Mesenchymal stem cell (in vitro differentiated cells and primary cell): ENCODE measurements at regions not wholly inside any gene's neighbourhood (a gene's known extent, or its start where the extent isn't known, plus 50 kb on each side); places are given as distances from the start of the nearest gene placed in this dataset.

ENCODE experiments used
- DNase-seq: peaks from one replicate; pipeline ENCODE4 v3.0.0-alpha.2; 2013
- H2AFZ ChIP-seq: one replicate; pipeline ENCODE4 v1.6.1; 2013; ENCODE audit warnings: low read depth, mild to moderate bottlenecking, control low read depth, inconsistent platforms, low read length, moderate library complexity
- H2AK5ac ChIP-seq: 2 replicates; pipeline ENCODE4 v1.6.1; 2013; ENCODE audit warnings: low read length, moderate library complexity, mild to moderate bottlenecking, inconsistent platforms; ENCODE audit not compliant: severe bottlenecking
- H2BK120ac ChIP-seq: one replicate; pipeline ENCODE4 v1.6.1; 2013; ENCODE audit warnings: low read depth, mild to moderate bottlenecking, inconsistent platforms, low read length, moderate library complexity
- H2BK12ac ChIP-seq, 2 experiments: one replicate each; pipeline ENCODE4 v1.6.1; 2013; ENCODE audit warnings: inconsistent platforms in 2 of 2, low read length in 2 of 2, mild to moderate bottlenecking in 2 of 2, moderate library complexity in 2 of 2, control low read depth in 1 of 2
- H2BK15ac ChIP-seq: one replicate; pipeline ENCODE4 v1.6.1; 2013; ENCODE audit warnings: mild to moderate bottlenecking, low read depth, inconsistent platforms; ENCODE audit not compliant: poor library complexity, severe bottlenecking
- H2BK5ac ChIP-seq: 2 replicates; pipeline ENCODE4 v1.6.1; 2013; ENCODE audit warnings: low read depth, mild to moderate bottlenecking, low read length, control low read depth, inconsistent platforms; ENCODE audit not compliant: poor library complexity, severe bottlenecking
- H3K14ac ChIP-seq, 2 experiments: one replicate each; pipeline ENCODE4 v1.6.1; 2013; ENCODE audit warnings: inconsistent platforms in 2 of 2, low read length in 2 of 2, control low read depth in 1 of 2, mild to moderate bottlenecking in 1 of 2, moderate library complexity in 1 of 2
- H3K18ac ChIP-seq, 2 experiments: one replicate each; pipeline ENCODE4 v1.6.1; 2013; ENCODE audit warnings: inconsistent platforms in 2 of 2, low read length in 2 of 2, control low read depth in 1 of 2, low read depth in 1 of 2, mild to moderate bottlenecking in 1 of 2
- H3K23ac ChIP-seq, 2 experiments: one replicate each; pipeline ENCODE4 v1.6.1; 2013; ENCODE audit warnings: inconsistent platforms in 2 of 2, low read length in 2 of 2, mild to moderate bottlenecking in 2 of 2, moderate library complexity in 2 of 2, control low read depth in 1 of 2
- H3K27ac ChIP-seq: 2 replicates; pipeline ENCODE4 v1.5.1; 2013; ENCODE audit warnings: mild to moderate bottlenecking, moderate library complexity, low read length, control low read depth, inconsistent platforms; ENCODE audit not compliant: poor library complexity, severe bottlenecking
- H3K27me3 ChIP-seq, 2 experiments: 2 replicates each; pipeline versions ENCODE4 v1.6.1 to v1.7.0; 2013; ENCODE audit warnings: low read length in 2 of 2, mild to moderate bottlenecking in 2 of 2, moderate library complexity in 2 of 2, control low read depth in 1 of 2, inconsistent platforms in 1 of 2; ENCODE audit not compliant: control insufficient read depth in 1 of 2, insufficient read depth in 1 of 2
- H3K36me3 ChIP-seq, 2 experiments: 2 replicates each; pipeline versions ENCODE4 v1.6.1 to v1.7.0; 2013; ENCODE audit warnings: low read length in 2 of 2, control low read depth in 1 of 2, inconsistent platforms in 1 of 2, low read depth in 1 of 2, mild to moderate bottlenecking in 1 of 2; ENCODE audit not compliant: insufficient read depth in 2 of 2, control insufficient read depth in 1 of 2
- H3K4ac ChIP-seq, 2 experiments: one replicate each; pipeline ENCODE4 v1.6.1; 2013; ENCODE audit warnings: inconsistent platforms in 2 of 2, low read length in 2 of 2, mild to moderate bottlenecking in 2 of 2, moderate library complexity in 2 of 2, control low read depth in 1 of 2, low read depth in 1 of 2
- H3K4me1 ChIP-seq: 2 replicates; pipeline ENCODE4 v1.6.1; 2013; ENCODE audit warnings: low read depth, low read length, control low read depth; ENCODE audit not compliant: control insufficient read depth, insufficient read depth
- H3K4me2 ChIP-seq: 2 replicates; pipeline ENCODE4 v1.6.1; 2013; ENCODE audit warnings: low read length, mild to moderate bottlenecking, inconsistent platforms; ENCODE audit not compliant: poor library complexity, severe bottlenecking
- H3K4me3 ChIP-seq, 2 experiments: 2 replicates each; pipeline versions ENCODE4 v1.5.1 to v1.7.0; 2013; ENCODE audit warnings: low read length in 2 of 2, mild to moderate bottlenecking in 2 of 2, control low read depth in 1 of 2, low read depth in 1 of 2; ENCODE audit not compliant: insufficient read depth in 1 of 2
- H3K79me1 ChIP-seq: replicated peaks from 2 replicates; pipeline ENCODE4 v1.6.1; 2013; ENCODE audit warnings: mild to moderate bottlenecking, control low read depth, low read length, inconsistent platforms; ENCODE audit not compliant: poor library complexity, severe bottlenecking
- H3K9ac ChIP-seq: 2 replicates; pipeline ENCODE4 v1.7.0; 2013; ENCODE audit warnings: mild to moderate bottlenecking, low read length, moderate library complexity
- H3K9me3 ChIP-seq: 2 replicates; pipeline ENCODE4 v1.7.0; 2013; ENCODE audit warnings: mild to moderate bottlenecking, low read length; ENCODE audit not compliant: control insufficient read depth
- H4K8ac ChIP-seq: one replicate; pipeline ENCODE4 v1.6.1; 2013; ENCODE audit warnings: inconsistent platforms, mild to moderate bottlenecking, low read length, moderate library complexity
- H4K91ac ChIP-seq: one replicate; pipeline ENCODE4 v1.6.1; 2013; ENCODE audit warnings: mild to moderate bottlenecking, low read length, inconsistent platforms
- WGBS: methylation state at CpG from one replicate; pipeline ENCODE4 v1.1.7; 2013; ENCODE audit warnings: mixed read lengths; 5-methylcytosine and 5-hydroxymethylcytosine counted together

DNA sequence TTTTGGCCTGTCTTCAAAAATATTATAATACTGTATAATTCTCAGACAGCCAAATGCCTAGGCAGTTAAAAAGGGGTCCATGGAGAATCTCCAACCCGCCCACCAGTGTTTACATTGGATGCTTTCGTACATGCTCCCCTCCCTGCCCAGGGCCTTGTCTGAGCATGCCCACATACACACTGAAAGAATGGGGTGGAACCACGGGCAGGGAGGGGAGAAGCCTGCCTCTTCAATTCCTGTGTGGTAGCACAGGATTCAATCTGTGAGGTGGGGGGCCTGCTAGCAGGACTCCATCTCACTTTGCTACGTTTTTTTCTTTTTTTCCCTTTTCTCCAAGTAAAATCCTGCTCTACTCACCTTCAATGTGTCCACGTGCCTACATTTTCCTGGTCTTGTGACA is 314.7 kb upstream of the GRAMD2B start:
- Histone ChIP-seq H3K14ac (no peak overlapping the region), H2BK5ac (no peak overlapping the region), H2AK5ac (no peak overlapping the region), H3K27me3 (no peaks in the 10 kb centered on the region), H3K79me1 (no peaks in the 10 kb centered on the region), H2BK120ac (no peak overlapping the region), H3K18ac (no peak overlapping the region), H2AFZ (no peak overlapping the region), H3K4me1 (peaks cover 2% of the 10 kb centered on the region), H2BK12ac (no peak overlapping the region), H3K4me2 (no peak overlapping the region), H3K36me3 (no peaks in the 10 kb centered on the region), H3K4me3 (no peak overlapping the region), H3K9me3 (no peaks in the 10 kb centered on the region), H3K23ac (no peak overlapping the region), H3K4ac (no peak overlapping the region), H3K9ac (no peak overlapping the region), H4K91ac (no peak overlapping the region), H4K8ac (peak overlapping the region; percentile 87), H3K27ac (no peak overlapping the region), H2BK15ac (no peak overlapping the region)
- DNase-seq: no peak
- 93% methylated on average over 4 of the region's 5 CpGs for WGBS

DNA sequence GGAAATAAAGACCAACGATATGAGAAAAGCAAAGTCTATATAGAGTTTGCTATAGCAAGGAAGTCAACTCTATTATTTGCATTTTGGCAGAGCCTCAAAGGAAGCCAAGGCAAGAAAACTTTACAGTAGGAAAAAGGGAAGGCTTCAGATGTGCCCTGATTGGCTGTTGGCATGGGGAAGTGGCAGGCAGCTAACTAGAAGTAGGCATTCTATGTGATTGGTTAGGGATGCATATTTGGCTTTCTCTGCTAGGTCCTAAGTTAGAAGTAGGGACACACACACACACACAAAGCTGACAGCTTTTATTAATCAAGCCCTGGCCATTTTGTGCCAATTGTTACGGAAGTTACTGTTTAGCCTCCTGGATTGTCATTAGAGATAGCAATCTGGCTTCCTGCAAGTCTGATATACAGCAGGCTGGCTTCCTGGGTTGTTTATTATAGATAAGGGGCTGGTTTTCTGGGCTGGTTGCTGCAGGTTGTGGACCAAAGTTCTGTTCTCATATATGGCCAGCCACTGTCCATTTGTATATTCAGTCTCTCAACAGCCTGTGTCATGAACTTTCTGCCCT is 308.1 kb upstream of the GRAMD2B start:
- Histone ChIP-seq H2BK120ac (no peak overlapping the region), H3K23ac (no peak overlapping the region), H3K36me3 (no peaks in the 10 kb centered on the region), H3K9ac (no peak overlapping the region), H3K4me3 (no peak overlapping the region), H3K14ac (no peak overlapping the region), H3K4me2 (no peak overlapping the region), H3K79me1 (no peaks in the 10 kb centered on the region), H3K27ac (no peak overlapping the region), H3K9me3 (no peaks in the 10 kb centered on the region), H2BK12ac (no peak overlapping the region), H3K27me3 (no peaks in the 10 kb centered on the region), H2AK5ac (no peak overlapping the region), H3K18ac (no peak overlapping the region), H3K4ac (no peak overlapping the region), H2BK5ac (no peak overlapping the region), H4K8ac (no peak overlapping the region), H3K4me1 (no peaks in the 10 kb centered on the region), H4K91ac (no peak overlapping the region), H2BK15ac (no peak overlapping the region), H2AFZ (no peak overlapping the region)
- 89% methylated on average over 2 of the region's 2 CpGs for WGBS
- DNase-seq: no peak

DNA sequence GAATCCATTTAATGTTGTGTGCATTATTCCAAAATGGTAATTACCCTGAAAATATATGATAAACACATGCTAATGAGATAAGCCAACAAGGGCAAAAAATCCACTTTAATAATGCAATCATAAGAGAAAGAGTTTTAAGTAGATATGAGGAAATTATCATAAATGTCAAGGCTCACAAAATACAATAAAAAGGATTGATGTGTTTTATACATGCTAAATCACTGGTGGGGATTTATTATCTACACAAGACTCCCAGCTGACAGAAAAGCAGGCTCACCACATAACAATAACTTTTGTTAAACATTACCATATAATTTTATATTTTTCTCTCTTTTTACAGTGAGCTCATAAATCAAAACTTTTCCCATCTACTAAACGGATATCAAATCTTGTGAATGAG is 306.2 kb upstream of the GRAMD2B start:
- H4K91ac ChIP-seq: no peak overlapping the region
- H3K27me3 ChIP-seq: no peaks in the 10 kb centered on the region
- no peak overlapping the region for H2BK12ac ChIP-seq
- H3K4me1 ChIP-seq: no peaks in the 10 kb centered on the region
- no peak overlapping the region for H2BK120ac ChIP-seq
- no peaks in the 10 kb centered on the region for H3K36me3 ChIP-seq
- H3K4ac ChIP-seq: no peak overlapping the region
- H2AFZ ChIP-seq: no peak overlapping the region
- H4K8ac ChIP-seq: no peak overlapping the region
- DNase-seq: no peak
- no peak overlapping the region for H3K27ac ChIP-seq
- no peak overlapping the region for H3K14ac ChIP-seq
- no peaks in the 10 kb centered on the region for H3K9me3 ChIP-seq
- no peak overlapping the region for H3K18ac ChIP-seq
- no peak overlapping the region for H3K23ac ChIP-seq
- H2BK5ac ChIP-seq: no peak overlapping the region
- no peaks in the 10 kb centered on the region for H3K79me1 ChIP-seq
- H3K4me3 ChIP-seq: no peak overlapping the region
- no peak overlapping the region for H3K9ac ChIP-seq
- no peak overlapping the region for H2BK15ac ChIP-seq
- H2AK5ac ChIP-seq: no peak overlapping the region
- WGBS: no CpG with 5 or more reads among the region's 1 CpG
- H3K4me2 ChIP-seq: no peak overlapping the region

DNA sequence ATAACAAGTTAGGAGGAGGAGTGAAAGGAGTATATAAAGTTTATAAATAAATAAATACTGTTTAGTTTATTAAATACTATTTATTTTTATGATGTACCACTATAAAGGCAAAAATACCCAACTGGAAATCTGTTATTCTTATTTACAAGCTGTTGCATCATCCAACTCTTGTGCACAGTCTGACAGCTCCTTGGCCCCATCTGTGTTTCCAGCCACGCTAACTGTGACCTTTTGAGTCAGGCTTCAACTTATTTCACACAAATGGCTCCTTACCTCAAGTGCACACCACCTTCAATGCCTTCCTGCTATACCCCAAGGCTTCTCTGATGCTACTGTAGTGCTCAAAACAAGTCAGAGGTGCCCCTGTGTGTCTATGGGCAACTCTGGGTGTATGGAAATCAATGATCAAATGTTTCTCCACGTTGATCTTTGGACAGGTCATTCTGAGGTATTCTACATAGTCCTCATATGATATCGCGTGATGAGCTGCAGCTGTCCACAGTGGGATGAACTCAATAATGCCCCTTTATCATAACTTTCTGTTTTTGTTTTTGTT is 303.2 kb upstream of the GRAMD2B start:
- Histone ChIP-seq H3K27ac (no peak overlapping the region), H2BK15ac (no peak overlapping the region), H3K23ac (no peak overlapping the region), H2BK120ac (no peak overlapping the region), H2BK5ac (no peak overlapping the region), H3K79me1 (no peaks in the 10 kb centered on the region), H3K27me3 (no peaks in the 10 kb centered on the region), H3K18ac (no peak overlapping the region), H3K9ac (no peak overlapping the region), H2AFZ (no peak overlapping the region), H3K4me2 (no peak overlapping the region), H4K91ac (no peak overlapping the region), H3K4ac (no peak overlapping the region), H3K14ac (no peak overlapping the region), H3K9me3 (no peaks in the 10 kb centered on the region), H3K4me3 (no peak overlapping the region), H2BK12ac (no peak overlapping the region), H4K8ac (no peak overlapping the region), H3K36me3 (no peaks in the 10 kb centered on the region), H3K4me1 (peaks cover 8% of the 10 kb centered on the region), H2AK5ac (no peak overlapping the region)
- 91% methylated on average over 4 of the region's 4 CpGs for WGBS
- peak; percentile 28 for DNase-seq
